Activated CD8-positive, alpha-beta memory T cell treated with anti-CD3 and anti-CD28 coated beads for 4 hours (primary cell): ENCODE measurements at regions not wholly inside any gene's neighbourhood (a gene's known extent, or its start where the extent isn't known, plus 50 kb on each side); places are given as distances from the start of the nearest gene placed in this dataset.

ENCODE experiments used
- DNase-seq, 2 donors: peaks; one replicate each; pipeline ENCODE4 v3.0.0-alpha.2; 2020; ENCODE audit warnings: low read depth in 2 of 2

DNA sequence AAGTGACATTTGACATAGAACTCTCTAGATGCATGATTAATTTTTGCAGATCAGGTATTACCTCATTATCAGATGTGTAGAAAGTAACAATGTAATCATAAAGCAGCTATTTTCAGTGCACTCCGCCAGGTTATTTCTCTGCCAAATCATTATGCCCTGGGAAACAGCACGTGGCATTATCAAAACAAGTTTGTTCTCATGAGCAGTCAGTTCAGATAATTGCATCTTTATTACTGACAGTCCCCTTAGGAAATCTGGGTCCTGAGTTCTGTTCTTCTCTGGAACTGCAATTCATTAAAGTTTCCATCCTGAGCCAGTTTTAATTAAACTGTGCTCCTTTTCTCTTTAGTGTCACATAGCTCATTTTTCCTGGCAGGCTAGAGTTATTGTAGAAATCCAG, 94.7 kb upstream of the KRR1 start:
- DNase-seq, result no peak

GRCh38 chr12:75603475-75603874, 92.1 kb upstream of the KRR1 start:
- DNase-seq, result no peak

DNA sequence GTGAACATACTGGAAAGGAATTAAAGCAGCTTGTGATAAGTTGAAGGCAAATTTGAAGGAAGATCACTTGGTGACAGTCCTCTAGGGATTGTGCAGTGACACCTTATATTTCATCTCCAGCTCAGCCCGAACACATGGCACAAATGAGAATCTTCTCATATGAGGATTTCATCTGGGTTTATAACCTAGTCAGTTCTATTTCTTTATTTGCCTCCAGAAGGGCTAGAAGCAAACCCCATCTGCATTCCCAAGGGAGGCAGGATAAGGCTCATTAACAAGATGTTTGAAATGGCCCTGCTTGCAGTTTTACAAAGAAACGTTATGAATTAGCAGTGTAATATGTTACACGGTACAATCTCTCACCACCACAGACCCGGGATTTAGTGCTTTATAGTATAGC, 90.7 kb upstream of the KRR1 start:
- DNase-seq, result no peak

DNA sequence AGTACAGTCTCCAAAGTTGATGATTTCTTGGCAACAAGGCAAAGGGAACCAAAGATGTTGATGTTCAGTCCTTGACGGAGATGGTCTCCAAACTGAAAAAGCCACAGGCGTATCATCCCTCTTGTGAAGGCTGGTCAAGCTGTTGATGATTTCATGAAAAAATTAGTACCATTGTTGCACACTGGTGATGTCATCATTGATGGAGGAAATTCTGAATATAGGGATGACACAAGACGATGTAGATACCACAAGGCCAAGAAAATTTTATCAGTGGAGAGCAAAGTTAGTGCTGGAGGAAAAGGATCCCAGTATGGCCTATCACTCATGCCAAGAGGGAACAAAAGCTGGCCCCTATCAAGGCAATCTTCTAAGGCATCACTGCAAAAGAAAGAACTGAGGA, 88.7 kb upstream of the KRR1 start:
- DNase-seq, result no peak

DNA sequence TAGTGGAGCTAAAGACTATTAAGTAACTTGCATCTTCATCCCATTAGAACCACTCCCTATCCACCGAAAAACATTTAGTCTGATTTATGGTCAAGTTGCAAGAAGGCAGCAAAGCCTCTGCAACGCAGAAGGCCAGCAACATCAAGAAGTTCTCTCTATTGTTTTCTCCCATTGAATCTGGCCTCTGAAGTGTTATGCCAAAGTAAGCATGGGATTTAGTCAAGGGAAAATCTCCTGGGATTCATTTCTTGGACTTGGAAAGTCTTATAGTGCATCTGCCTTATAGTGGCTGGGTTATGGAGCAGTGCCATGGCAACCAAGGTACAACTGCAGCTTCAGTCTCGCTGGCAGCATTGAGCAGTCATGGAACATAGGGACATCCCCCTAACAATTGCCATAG, 87.7 kb upstream of the KRR1 start:
- no peak for DNase-seq

GRCh38 chr12:75596406-75596805, 85.0 kb upstream of the KRR1 start:
- no peak for DNase-seq

- no peak for DNase-seq
These were observed 81.4 kb upstream of the KRR1 start for GRCh38 chr12:75592638-75593335.

- no peak for DNase-seq
These were observed 80.7 kb upstream of the KRR1 start for GRCh38 chr12:75592086-75592485.

DNA sequence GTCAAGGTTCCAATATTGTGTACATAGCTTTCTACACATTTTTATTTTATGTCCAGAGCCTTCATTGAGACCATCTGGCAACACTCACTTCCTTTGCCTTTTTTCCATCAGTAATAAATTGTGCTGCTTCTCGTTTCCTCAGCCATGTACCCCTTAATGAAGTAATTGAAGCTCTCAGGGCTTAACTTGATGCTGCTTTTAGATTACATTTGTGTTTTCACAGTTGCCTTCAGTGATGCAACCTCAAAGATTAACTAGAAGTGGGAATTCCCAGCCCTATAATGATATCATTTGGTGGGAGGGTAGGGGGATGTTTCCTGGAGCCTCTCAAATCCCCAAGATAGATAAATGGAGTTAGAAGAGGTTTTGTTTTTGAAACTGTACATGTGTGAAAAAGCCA, 80.2 kb upstream of the KRR1 start:
- no peak for DNase-seq

GRCh38 chr12:75589801-75590200, 78.4 kb upstream of the KRR1 start:
- no peak for DNase-seq

DNA sequence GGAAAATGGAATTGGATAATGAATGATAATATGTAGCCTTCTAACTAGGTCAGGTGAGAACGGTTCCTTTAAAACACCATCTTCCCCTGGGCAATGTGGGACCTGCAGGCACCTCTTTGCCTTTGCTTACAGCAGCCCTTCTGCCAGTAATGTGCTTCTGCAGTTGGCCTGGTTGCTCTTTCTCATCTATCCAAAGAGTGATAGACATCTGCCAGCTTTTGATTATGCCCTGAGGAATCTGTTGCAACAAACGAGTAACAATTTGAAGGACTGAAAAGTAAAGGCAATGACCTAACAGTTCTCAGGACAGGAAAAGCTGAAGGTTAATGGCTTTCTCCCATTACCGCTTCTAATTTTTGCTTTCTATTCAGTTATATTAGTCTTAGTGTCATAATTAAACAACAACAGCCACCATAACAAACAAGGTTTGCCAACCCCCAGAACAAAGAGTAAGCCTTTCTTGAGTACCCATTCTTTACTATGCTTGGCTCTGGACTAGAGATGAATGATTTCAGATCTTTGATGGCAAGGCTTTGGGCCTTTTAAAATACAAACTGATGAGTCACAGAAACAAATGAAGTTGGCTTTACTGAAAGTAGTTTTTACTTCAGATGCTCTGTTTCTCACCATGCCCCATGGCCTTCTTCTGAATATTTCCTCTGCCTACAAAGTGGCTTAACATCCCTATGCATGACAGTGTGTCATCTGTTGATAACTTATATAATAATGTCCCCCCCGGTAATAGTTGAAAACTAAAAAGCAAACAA, 76.1 kb upstream of the KRR1 start:
- DNase-seq, result no peak

GRCh38 chr12:75585330-75585729, 73.9 kb upstream of the KRR1 start:
- no peak for DNase-seq

- no peak for DNase-seq
These were observed 71.9 kb upstream of the KRR1 start for GRCh38 chr12:75583355-75583754.

- no peak for DNase-seq
These were observed 70.1 kb upstream of the KRR1 start for GRCh38 chr12:75581515-75581914.

DNA sequence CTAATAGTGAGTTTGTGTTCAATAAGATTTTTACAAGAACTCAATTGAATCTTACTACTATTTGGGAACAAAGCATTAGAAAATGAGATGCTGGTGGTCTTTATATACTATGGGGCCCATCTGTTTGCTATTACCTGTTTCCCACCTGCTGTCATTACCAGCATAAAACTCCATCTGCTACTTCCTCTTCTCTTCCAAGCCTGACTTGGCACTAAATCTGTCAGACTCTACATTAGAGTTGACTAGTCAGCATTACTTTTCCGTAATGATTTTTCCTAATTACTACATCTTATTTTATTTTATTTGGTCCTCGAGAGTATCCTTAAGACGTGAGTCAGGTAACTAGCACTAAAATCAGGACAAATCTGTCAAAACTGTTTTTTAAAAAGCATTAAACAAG, 68.1 kb upstream of the KRR1 start:
- no peak for DNase-seq

- no peak for DNase-seq
These were observed 67.1 kb upstream of the KRR1 start for GRCh38 chr12:75578546-75578945.

GRCh38 chr12:75577812-75578211, 66.4 kb upstream of the KRR1 start:
- no peak for DNase-seq

DNA sequence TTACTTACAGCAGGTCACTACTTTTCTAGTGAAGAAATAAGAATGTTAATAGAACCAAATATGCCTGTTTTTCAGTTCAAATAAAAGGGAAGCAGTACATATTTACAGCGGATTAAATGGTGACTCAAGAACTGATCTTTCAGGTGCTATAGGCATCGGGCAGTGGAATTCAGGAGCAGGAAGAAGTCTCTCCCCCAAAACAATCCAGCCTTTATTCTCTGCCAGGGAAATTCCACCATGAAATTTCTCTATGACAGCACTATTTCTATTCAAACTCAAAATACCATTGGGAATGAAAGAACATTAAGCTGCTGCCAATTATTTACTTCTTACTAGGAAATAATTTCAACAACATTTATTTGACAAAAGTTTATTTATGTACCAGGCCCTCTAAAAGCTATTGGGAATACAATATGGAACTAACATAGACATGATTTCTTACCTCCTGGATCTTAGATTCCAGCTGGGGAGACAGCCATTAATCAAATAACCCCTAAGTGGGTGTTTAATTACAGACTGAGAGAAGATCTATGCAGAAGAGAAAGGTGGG, 60.3 kb upstream of the KRR1 start:
- DNase-seq, result no peak

DNA sequence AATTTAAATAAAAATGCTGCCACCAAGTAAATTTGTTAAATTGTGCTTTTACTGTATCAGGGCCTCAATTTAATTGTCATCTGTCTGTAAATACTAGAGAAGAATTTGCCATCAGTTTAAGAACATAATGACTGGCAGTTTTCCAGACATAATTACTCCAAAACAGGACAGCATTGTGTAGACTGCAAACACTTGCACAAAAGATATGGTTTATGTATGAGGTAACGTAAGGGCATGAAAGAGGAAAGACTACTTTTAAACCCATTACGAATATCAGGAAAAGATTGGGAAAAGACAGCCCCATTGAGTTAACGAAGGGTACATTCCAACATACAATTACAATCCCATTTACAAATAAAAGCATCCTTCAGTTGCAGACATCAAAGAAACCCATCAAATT, 59.8 kb upstream of the KRR1 start:
- no peak for DNase-seq

GRCh38 chr12:75568801-75569200, 57.4 kb upstream of the KRR1 start:
- no peak for DNase-seq

- DNase-seq, result no peak
These were observed 57.0 kb upstream of the KRR1 start for GRCh38 chr12:75568393-75568792.

GRCh38 chr12:75565795-75566194, 54.4 kb upstream of the KRR1 start:
- no peak for DNase-seq

- DNase-seq, result no peak
These were observed 53.4 kb upstream of the KRR1 start for GRCh38 chr12:75564852-75565251.
